Activated CD4-positive, alpha-beta memory T cell treated with anti-CD3 and anti-CD28 coated beads for 36 hours (primary cell): ENCODE measurements at regions not wholly inside any gene's neighbourhood (a gene's known extent, or its start where the extent isn't known, plus 50 kb on each side); places are given as distances from the start of the nearest gene placed in this dataset.

Experiments used
- CTCF ChIA-PET: fragments of 350-600 bp; sonication (Branson Sonifier 250); formaldehyde crosslinking; loops from one replicate; lab custom pipeline; 2021; ENCODE audit warnings: antibody characterized with exemption, inconsistent platforms; lab: Charles Lee
- POLR2A ChIA-PET: fragments of 350-600 bp; sonication (Branson Sonifier 250); formaldehyde crosslinking; loops from one replicate; lab custom pipeline; 2021; ENCODE audit warnings: antibody characterized with exemption; lab: Charles Lee
- DNase-seq: peaks from one replicate; pipeline ENCODE4 v3.0.0-alpha.2; 2020
- H3K27ac Mint-ChIP-seq: one replicate; pipeline ENCODE4 v1.8.0; 2021; ENCODE audit warnings: mixed read lengths
- H3K27me3 Mint-ChIP-seq: one replicate; pipeline ENCODE4 v1.8.0; 2021; ENCODE audit warnings: mixed read lengths
- H3K36me3 Mint-ChIP-seq: one replicate; pipeline ENCODE4 v1.8.0; 2021; ENCODE audit warnings: mixed read lengths
- H3K4me1 Mint-ChIP-seq: one replicate; pipeline ENCODE4 v1.8.0; 2021; ENCODE audit warnings: low read depth, mixed read lengths
- H3K4me3 Mint-ChIP-seq: one replicate; pipeline ENCODE4 v1.8.0; 2021; ENCODE audit warnings: mild to moderate bottlenecking, mixed read lengths
- H3K9me3 Mint-ChIP-seq: one replicate; pipeline ENCODE4 v1.8.0; 2021; ENCODE audit warnings: mixed read lengths
- intact Hi-C: fragments of 100-400 bp; cut with micrococcal nuclease; formaldehyde crosslinking; loops from one replicate; pipeline ENCODE4 v1.15.1; 2023

GRCh38 chr18:10239103-10239502 lies 215.3 kb upstream of the APCDD1 start:
- H3K36me3 Mint-ChIP-seq = no peaks in the 10 kb centered on the region
- H3K9me3 Mint-ChIP-seq = no peaks in the 10 kb centered on the region
- no peaks in the 10 kb centered on the region for H3K4me1 Mint-ChIP-seq
- ChIA-PET CTCF (no interaction called here), POLR2A (no interaction called here)
- no peaks in the 10 kb centered on the region for H3K27me3 Mint-ChIP-seq
- no peak for DNase-seq
- intact Hi-C loops = no loop called here
- no peak overlapping the region for H3K4me3 Mint-ChIP-seq
- H3K27ac Mint-ChIP-seq = no peak overlapping the region

GRCh38 chr18:10239991-10240634 lies 214.3 kb upstream of the APCDD1 start:
- ChIA-PET CTCF (no interaction called here), POLR2A (no interaction called here)
- H3K4me1 Mint-ChIP-seq = no peaks in the 10 kb centered on the region
- no peak overlapping the region for H3K4me3 Mint-ChIP-seq
- no peaks in the 10 kb centered on the region for H3K27me3 Mint-ChIP-seq
- no peaks in the 10 kb centered on the region for H3K36me3 Mint-ChIP-seq
- no peak overlapping the region for H3K27ac Mint-ChIP-seq
- no peak for DNase-seq
- intact Hi-C loops = no loop called here
- no peaks in the 10 kb centered on the region for H3K9me3 Mint-ChIP-seq

DNA sequence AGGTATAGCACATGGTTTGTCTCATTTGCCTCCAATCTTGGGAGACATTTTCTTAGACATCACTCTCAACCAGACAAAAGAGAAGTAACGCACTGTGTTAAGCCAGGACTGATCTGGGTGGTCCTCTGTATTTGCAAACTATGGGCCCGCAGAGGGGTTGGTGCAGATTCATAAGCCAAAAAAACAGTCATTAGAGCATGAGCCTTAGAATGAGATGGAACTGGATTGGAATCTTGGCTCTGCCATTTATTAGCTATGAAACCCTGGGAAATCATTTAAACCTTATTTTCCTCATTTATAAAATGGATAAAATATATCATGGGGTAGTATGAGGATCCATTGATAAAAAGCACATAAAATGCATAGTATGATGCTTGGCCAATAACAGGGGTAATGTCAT lies 213.5 kb upstream of the APCDD1 start:
- Mint-ChIP-seq H3K27me3 (no peaks in the 10 kb centered on the region), H3K27ac (no peak overlapping the region), H3K9me3 (no peaks in the 10 kb centered on the region), H3K36me3 (no peaks in the 10 kb centered on the region), H3K4me1 (no peaks in the 10 kb centered on the region), H3K4me3 (no peak overlapping the region)
- CTCF ChIA-PET = no interaction called here
- POLR2A ChIA-PET = no interaction called here
- DNase-seq = no peak
- intact Hi-C loops = no loop called here

DNA sequence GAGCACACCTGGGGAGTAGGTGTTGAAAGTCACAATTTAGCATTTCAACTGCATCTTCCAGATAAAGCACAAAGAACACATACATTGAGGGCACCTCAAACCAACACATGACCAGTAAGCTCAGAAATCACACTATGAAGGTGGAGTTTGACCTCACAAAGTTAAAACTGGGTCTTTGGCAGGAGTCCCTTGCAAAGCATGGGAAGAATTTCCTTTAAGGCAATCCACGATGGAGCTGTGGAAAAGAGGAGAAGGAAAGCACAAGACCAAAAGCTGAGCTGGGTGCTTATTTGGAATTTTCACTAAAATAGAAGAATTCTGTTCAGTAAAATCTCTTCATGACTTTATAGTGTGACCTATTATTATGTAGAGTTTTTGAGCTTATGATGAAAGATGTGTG lies 212.9 kb upstream of the APCDD1 start:
- intact Hi-C loops = no loop called here
- no peaks in the 10 kb centered on the region for H3K9me3 Mint-ChIP-seq
- H3K27ac Mint-ChIP-seq = no peak overlapping the region
- H3K4me3 Mint-ChIP-seq = no peak overlapping the region
- DNase-seq = no peak
- ChIA-PET POLR2A (no interaction called here), CTCF (no interaction called here)
- no peaks in the 10 kb centered on the region for H3K27me3 Mint-ChIP-seq
- no peaks in the 10 kb centered on the region for H3K4me1 Mint-ChIP-seq
- no peaks in the 10 kb centered on the region for H3K36me3 Mint-ChIP-seq

DNA sequence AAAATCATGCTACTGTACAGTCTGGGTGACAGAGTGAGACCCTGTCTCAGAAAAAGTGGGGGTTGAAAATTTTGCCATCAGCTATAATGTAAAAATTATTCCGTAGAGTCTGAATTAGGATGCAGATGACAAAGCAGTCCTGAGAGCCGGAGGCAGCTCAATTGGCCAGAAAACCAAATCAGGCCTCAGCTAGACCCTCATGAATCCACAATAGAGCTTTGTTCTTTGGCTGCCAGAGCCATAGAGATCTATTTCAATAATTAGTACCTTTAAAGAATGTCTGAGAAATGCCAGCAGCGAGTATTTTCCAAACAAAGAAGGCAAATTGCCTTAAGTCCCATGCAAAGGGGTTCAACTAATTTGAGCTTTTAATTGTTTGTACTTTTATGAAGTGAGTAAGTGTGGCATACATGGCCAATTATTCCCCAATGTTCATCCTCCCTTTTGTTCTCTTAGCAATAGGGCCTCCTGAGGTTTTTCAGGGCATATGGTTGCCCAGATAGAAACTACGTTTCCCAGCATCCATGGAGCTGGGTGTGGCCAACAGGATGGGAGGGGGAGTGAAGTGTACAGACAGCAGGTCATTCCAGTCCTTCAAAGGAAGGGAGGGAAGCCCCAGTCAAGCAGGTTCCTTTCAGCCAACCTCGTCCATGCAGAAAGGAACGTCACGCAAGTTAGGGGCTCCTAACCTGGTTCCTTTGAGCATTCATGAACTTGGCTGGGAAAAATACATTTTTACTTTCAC lies 211.3 kb upstream of the APCDD1 start:
- intact Hi-C loops = no loop called here
- Mint-ChIP-seq H3K27ac (no peak overlapping the region), H3K4me1 (no peaks in the 10 kb centered on the region), H3K4me3 (no peak overlapping the region), H3K9me3 (no peaks in the 10 kb centered on the region), H3K27me3 (no peaks in the 10 kb centered on the region), H3K36me3 (no peaks in the 10 kb centered on the region)
- no peak for DNase-seq
- ChIA-PET POLR2A (no interaction called here), CTCF (no interaction called here)

DNA sequence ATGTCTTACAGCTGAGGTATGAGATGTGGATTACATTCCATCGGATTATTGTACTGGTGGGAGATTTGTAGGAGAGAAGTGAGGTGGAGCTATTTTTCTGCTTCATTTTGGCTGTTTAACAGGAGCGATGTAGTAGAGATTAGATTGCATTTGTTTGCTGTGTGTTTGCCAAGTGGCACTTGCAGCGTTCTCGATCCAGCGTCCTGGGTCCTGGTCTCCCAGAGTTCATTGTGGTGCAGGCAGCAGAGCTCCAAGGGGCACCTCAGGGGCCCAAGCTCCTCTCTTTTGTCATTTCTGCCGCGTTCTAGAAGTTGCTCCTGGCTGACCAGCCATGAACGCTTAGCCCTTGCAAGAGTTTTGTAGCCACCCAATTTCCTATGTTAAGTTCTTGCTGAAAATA lies 210.1 kb upstream of the APCDD1 start:
- no peaks in the 10 kb centered on the region for H3K36me3 Mint-ChIP-seq
- no peaks in the 10 kb centered on the region for H3K9me3 Mint-ChIP-seq
- H3K27me3 Mint-ChIP-seq = no peaks in the 10 kb centered on the region
- no peak for DNase-seq
- POLR2A ChIA-PET = no interaction called here
- no peak overlapping the region for H3K27ac Mint-ChIP-seq
- CTCF ChIA-PET = no interaction called here
- H3K4me1 Mint-ChIP-seq = no peaks in the 10 kb centered on the region
- no peak overlapping the region for H3K4me3 Mint-ChIP-seq
- intact Hi-C loops = no loop called here

DNA sequence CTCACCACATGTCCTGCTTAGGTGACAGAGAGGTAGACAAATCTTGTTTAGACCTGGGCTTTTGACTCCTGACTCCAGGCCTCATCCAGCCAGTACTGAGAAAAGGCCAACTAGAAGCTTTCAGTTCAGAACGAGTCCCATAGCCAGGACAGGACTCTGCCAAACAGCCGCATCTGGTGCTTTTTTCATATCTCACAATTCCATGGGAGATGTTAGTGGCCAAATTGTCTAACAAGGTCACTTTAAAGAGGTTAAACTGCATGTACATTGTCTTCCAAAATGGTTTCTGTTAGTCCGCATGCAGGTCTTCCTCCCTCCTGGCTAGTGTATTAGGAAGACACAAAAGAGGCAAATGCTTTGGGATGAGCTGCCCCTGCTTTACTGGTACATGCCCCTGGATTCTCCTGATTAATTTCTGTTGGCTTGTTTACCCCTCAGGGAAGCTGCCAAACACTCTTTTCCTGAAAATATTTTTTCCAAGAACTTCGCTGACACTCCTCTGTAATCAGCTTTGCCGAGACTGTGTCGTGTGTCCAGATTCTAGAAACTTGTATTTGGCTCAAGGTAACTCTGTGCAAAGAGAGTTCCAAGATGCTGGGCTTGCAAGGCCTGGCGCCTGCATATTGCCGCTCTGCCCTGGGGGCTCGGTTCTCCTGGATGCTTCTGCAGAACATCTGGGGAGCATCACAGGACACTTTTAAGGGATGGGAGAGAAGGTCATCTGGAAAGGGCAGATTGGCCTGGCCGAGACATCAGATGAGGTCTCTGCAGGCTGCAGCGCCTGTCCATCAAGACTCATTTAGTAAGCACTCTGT lies 209.2 kb upstream of the APCDD1 start:
- DNase-seq = no peak
- no peaks in the 10 kb centered on the region for H3K4me1 Mint-ChIP-seq
- CTCF ChIA-PET = no interaction called here
- no peaks in the 10 kb centered on the region for H3K9me3 Mint-ChIP-seq
- POLR2A ChIA-PET = no interaction called here
- H3K27me3 Mint-ChIP-seq = no peaks in the 10 kb centered on the region
- H3K27ac Mint-ChIP-seq = no peak overlapping the region
- H3K4me3 Mint-ChIP-seq = no peak overlapping the region
- no peaks in the 10 kb centered on the region for H3K36me3 Mint-ChIP-seq
- intact Hi-C loops = no loop called here

GRCh38 chr18:10245846-10246175 lies 208.6 kb upstream of the APCDD1 start:
- CTCF ChIA-PET = no interaction called here
- H3K27ac Mint-ChIP-seq = no peak overlapping the region
- no peak overlapping the region for H3K4me3 Mint-ChIP-seq

GRCh38 chr18:10247021-10247741 lies 207.3 kb upstream of the APCDD1 start:
- no peaks in the 10 kb centered on the region for H3K27me3 Mint-ChIP-seq
- H3K36me3 Mint-ChIP-seq = no peaks in the 10 kb centered on the region
- H3K27ac Mint-ChIP-seq = no peak overlapping the region
- no peaks in the 10 kb centered on the region for H3K4me1 Mint-ChIP-seq
- H3K9me3 Mint-ChIP-seq = no peaks in the 10 kb centered on the region
- no peak for DNase-seq
- intact Hi-C loops = no loop called here
- ChIA-PET POLR2A (no interaction called here), CTCF (no interaction called here)
- H3K4me3 Mint-ChIP-seq = no peak overlapping the region

More at GRCh38 chr18:10245846-10246175, 208.6 kb upstream of the APCDD1 start:
- no peaks in the 10 kb centered on the region for H3K27me3 Mint-ChIP-seq
- POLR2A ChIA-PET = no interaction called here
- intact Hi-C loops = no loop called here
- H3K4me1 Mint-ChIP-seq = no peaks in the 10 kb centered on the region
- H3K36me3 Mint-ChIP-seq = no peaks in the 10 kb centered on the region
- DNase-seq = no peak
- no peaks in the 10 kb centered on the region for H3K9me3 Mint-ChIP-seq

GRCh38 chr18:10247742-10248082 lies 206.7 kb upstream of the APCDD1 start:
- CTCF ChIA-PET = no interaction called here
- POLR2A ChIA-PET = no interaction called here
- intact Hi-C loops = no loop called here
- Mint-ChIP-seq H3K4me1 (no peaks in the 10 kb centered on the region), H3K27ac (no peak overlapping the region), H3K27me3 (no peaks in the 10 kb centered on the region), H3K9me3 (no peaks in the 10 kb centered on the region), H3K4me3 (no peak overlapping the region), H3K36me3 (no peaks in the 10 kb centered on the region)
- no peak for DNase-seq

GRCh38 chr18:10248738-10249137 lies 205.7 kb upstream of the APCDD1 start:
- no peak overlapping the region for H3K27ac Mint-ChIP-seq
- H3K9me3 Mint-ChIP-seq = no peaks in the 10 kb centered on the region
- ChIA-PET POLR2A (no interaction called here), CTCF (no interaction called here)
- no peaks in the 10 kb centered on the region for H3K27me3 Mint-ChIP-seq
- H3K4me3 Mint-ChIP-seq = no peak overlapping the region
- no peaks in the 10 kb centered on the region for H3K36me3 Mint-ChIP-seq
- DNase-seq = no peak
- H3K4me1 Mint-ChIP-seq = no peaks in the 10 kb centered on the region
- intact Hi-C loops = no loop called here

DNA sequence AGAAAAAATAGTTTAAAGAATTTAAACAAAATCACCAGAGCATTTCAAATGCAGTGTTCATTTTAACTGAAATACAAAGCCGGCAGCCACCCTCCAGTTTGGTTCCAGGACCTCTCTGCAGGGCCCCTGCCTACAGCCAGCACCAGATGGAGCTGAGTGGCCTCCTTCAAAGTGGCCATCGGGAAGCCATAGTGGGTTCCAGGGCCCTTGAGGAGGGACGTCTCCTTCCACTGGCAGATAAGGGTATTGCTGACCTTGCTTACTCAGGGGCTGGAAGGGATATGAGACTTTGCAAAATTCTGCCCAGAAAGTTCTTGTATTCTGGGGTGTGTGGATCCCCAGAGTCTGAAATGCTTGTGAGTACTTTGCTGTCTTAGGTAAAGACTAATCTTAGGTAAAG lies 205.2 kb upstream of the APCDD1 start:
- no peak overlapping the region for H3K4me3 Mint-ChIP-seq
- no peaks in the 10 kb centered on the region for H3K9me3 Mint-ChIP-seq
- DNase-seq = no peak
- H3K27me3 Mint-ChIP-seq = no peaks in the 10 kb centered on the region
- CTCF ChIA-PET = no interaction called here
- no peaks in the 10 kb centered on the region for H3K4me1 Mint-ChIP-seq
- H3K36me3 Mint-ChIP-seq = no peaks in the 10 kb centered on the region
- POLR2A ChIA-PET = no interaction called here
- intact Hi-C loops = no loop called here
- H3K27ac Mint-ChIP-seq = no peak overlapping the region
